MM.1S (cell line): ENCODE measurements at regions not wholly inside any gene's neighbourhood (a gene's known extent, or its start where the extent isn't known, plus 50 kb on each side); places are given as distances from the start of the nearest gene placed in this dataset.

Source experiments
- DNase-seq: peaks from one replicate; pipeline ENCODE4 v3.0.0-alpha.2; 2015
- H2AFZ ChIP-seq: fragments of 300-600 bp; sonication (generic); 2 replicates; pipeline ENCODE4 v1.6.0; 2016; ENCODE audit warnings: antibody characterized with exemption, low read length
- H3F3A ChIP-seq: fragments of 300-600 bp; sonication (generic); 2 replicates; pipeline ENCODE4 v1.6.1; 2016; ENCODE audit warnings: mild to moderate bottlenecking, antibody characterized with exemption, low read length, moderate library complexity, mixed read lengths; ENCODE audit not compliant: insufficient read depth
- H3K27ac ChIP-seq: fragments of 300-600 bp; sonication (generic); 2 replicates; pipeline ENCODE4 v1.5.1; 2016; ENCODE audit warnings: mild to moderate bottlenecking, low read length
- H3K27me3 ChIP-seq: fragments of 300-600 bp; sonication (generic); replicated peaks from 2 replicates; pipeline ENCODE4 v1.6.0; 2016; ENCODE audit warnings: low read length; ENCODE audit not compliant: insufficient read depth
- H3K36me3 ChIP-seq: fragments of 300-600 bp; sonication (generic); replicated peaks from 2 replicates; pipeline ENCODE4 v1.6.1; 2016; ENCODE audit warnings: mild to moderate bottlenecking, low read length, mixed read lengths; ENCODE audit not compliant: insufficient read depth
- H3K4me1 ChIP-seq: fragments of 300-600 bp; sonication (generic); 2 replicates; pipeline ENCODE4 v1.6.1; 2016; ENCODE audit warnings: low read length, mixed read lengths
- H3K4me2 ChIP-seq: fragments of 300-600 bp; sonication (generic); 2 replicates; pipeline ENCODE4 v1.6.0; 2016; ENCODE audit warnings: low read depth, low read length
- H3K4me3 ChIP-seq: fragments of 300-600 bp; sonication (generic); 2 replicates; pipeline ENCODE4 v1.5.1; 2016; ENCODE audit warnings: low read length, mixed read lengths
- H3K79me2 ChIP-seq: fragments of 300-600 bp; sonication (generic); 2 replicates; pipeline ENCODE4 v1.6.1; 2016; ENCODE audit warnings: mixed run types, low read length, mixed read lengths
- H3K9ac ChIP-seq: fragments of 300-600 bp; sonication (generic); 2 replicates; pipeline ENCODE4 v1.6.1; 2016; ENCODE audit warnings: low read length, mixed read lengths
- H3K9me2 ChIP-seq: fragments of 300-600 bp; sonication (generic); replicated peaks from 2 replicates; pipeline ENCODE4 v1.6.1; 2016; ENCODE audit warnings: mild to moderate bottlenecking, low read length, mixed read lengths; ENCODE audit not compliant: insufficient read depth
- H3K9me3 ChIP-seq: fragments of 300-600 bp; sonication (generic); replicated peaks from 2 replicates; pipeline ENCODE4 v1.6.1; 2016; ENCODE audit warnings: mild to moderate bottlenecking, low read length, mixed read lengths; ENCODE audit not compliant: insufficient read depth
- H4K20me1 ChIP-seq: fragments of 300-600 bp; sonication (generic); 2 replicates; pipeline ENCODE4 v1.6.1; 2016; ENCODE audit warnings: mild to moderate bottlenecking, low read length, moderate library complexity, mixed read lengths; ENCODE audit not compliant: insufficient read depth
- EZH2 ChIP-seq: fragments of 300-600 bp; sonication (generic); optimal IDR thresholded peaks from 2 replicates; pipeline ENCODE3; 2017; ENCODE audit warnings: low read depth, mild to moderate bottlenecking, antibody characterized with exemption, low read length, mixed read lengths
- EZH2phosphoT487 ChIP-seq: fragments of 300-600 bp; sonication (generic); IDR thresholded peaks from 2 replicates; pipeline ENCODE4 v1.6.1; 2018; ENCODE audit warnings: antibody characterized with exemption, low read length
- TF ChIP-seq, protein P1 (sequence below): fragments of 300-600 bp; sonication (generic); IDR thresholded peaks from 2 replicates; pipeline ENCODE4 v1.5.1; 2016; ENCODE audit warnings: antibody characterized with exemption, low read length, mixed read lengths

DNA sequence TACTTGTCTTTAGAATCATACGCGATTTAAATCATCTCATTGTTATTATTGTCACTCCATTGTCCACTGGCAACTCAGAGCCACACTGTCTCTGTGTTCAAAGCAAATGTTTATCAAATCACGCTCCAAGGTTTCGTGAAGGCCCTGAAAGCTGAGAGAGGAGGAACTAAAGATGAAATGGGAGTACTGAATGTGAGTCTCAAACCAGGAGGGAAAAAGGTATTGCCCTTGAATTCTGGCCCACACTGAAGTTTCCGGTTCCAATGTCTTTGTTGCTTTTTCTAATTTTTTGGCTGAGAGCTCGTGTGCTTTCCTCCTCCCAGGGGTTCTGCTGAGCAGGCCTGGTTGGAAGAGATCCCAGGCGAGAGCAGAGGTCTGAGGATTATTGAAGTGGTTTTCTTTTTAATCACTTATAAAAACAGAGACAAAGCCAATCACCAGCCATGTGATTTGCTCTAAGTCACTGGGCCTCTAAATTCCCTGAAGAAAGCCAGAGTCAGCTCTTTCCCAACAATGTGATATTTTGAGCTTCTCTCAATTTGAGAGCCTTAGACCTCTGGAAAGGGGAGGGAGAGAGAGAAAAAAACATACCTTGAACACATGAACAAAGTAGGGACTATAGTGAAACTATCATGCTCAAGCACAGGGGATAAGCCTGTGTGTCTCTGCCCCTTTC lies 420.8 kb upstream of the GRAMD2B start:
- Histone ChIP-seq H3K27ac (no peak overlapping the region), H3K9ac (no peak overlapping the region), H2AFZ (no peak overlapping the region), H3K36me3 (no peaks in the 10 kb centered on the region), H3K4me3 (no peak overlapping the region), H4K20me1 (no peaks in the 10 kb centered on the region), H3K79me2 (no peaks in the 10 kb centered on the region), H3F3A (no peaks in the 10 kb centered on the region), H3K4me2 (no peak overlapping the region), H3K4me1 (no peaks in the 10 kb centered on the region), H3K9me3 (no peaks in the 10 kb centered on the region), H3K27me3 (no peaks in the 10 kb centered on the region), H3K9me2 (no peaks in the 10 kb centered on the region)
- TF ChIP-seq EZH2, result no peak
- no peak for DNase-seq

DNA sequence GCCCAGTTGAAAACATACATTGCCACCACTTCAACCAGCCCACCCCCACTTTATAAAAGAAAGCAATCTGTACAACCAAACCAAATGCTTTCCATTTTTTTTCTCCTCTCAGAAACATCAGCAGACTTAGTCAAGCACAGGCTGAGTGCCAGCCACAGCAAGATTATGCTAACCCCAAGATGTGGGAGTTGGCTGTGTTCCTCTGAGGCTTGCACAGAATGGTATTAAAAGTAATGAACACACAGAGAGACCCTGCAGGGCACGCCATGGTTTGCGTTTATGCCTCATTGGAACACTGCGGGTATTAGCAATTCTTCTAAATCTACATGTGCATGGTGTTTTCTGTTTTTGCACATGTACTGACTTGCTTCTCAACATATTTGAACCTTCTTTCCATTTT lies 419.9 kb upstream of the GRAMD2B start:
- Histone ChIP-seq H3K9me3 (no peaks in the 10 kb centered on the region), H3K4me3 (no peak overlapping the region), H3K36me3 (no peaks in the 10 kb centered on the region), H3K4me2 (no peak overlapping the region), H2AFZ (no peak overlapping the region), H3K27ac (no peak overlapping the region), H3K9ac (no peak overlapping the region), H3F3A (no peaks in the 10 kb centered on the region), H3K9me2 (no peaks in the 10 kb centered on the region), H3K27me3 (no peaks in the 10 kb centered on the region), H4K20me1 (no peaks in the 10 kb centered on the region), H3K4me1 (no peaks in the 10 kb centered on the region), H3K79me2 (no peaks in the 10 kb centered on the region)
- DNase-seq, result no peak
- TF ChIP-seq, protein P1, sequence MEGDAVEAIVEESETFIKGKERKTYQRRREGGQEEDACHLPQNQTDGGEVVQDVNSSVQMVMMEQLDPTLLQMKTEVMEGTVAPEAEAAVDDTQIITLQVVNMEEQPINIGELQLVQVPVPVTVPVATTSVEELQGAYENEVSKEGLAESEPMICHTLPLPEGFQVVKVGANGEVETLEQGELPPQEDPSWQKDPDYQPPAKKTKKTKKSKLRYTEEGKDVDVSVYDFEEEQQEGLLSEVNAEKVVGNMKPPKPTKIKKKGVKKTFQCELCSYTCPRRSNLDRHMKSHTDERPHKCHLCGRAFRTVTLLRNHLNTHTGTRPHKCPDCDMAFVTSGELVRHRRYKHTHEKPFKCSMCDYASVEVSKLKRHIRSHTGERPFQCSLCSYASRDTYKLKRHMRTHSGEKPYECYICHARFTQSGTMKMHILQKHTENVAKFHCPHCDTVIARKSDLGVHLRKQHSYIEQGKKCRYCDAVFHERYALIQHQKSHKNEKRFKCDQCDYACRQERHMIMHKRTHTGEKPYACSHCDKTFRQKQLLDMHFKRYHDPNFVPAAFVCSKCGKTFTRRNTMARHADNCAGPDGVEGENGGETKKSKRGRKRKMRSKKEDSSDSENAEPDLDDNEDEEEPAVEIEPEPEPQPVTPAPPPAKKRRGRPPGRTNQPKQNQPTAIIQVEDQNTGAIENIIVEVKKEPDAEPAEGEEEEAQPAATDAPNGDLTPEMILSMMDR, result no peak
- no peak for TF ChIP-seq EZH2
- no peak for TF ChIP-seq EZH2phosphoT487

DNA sequence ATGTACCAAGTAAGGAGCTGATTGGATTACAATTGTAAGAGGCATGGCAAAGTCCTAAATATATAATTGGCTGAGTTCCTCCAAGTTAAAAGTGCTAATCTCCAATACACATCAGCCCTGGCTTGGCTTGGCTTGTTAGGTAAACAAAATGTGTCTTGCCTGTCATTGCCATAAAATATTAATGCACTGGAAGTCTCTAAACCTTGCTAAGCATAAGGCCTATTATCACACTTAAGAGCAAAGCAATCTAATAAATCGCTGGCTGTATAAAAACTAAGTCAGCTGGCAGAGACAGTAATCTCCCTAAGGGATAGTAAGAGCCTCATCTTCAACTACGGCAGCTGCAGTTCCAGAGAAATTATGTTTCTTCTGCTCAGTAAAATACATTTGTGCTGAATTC lies 418.6 kb upstream of the GRAMD2B start:
- Histone ChIP-seq H4K20me1 (no peaks in the 10 kb centered on the region), H3K36me3 (no peaks in the 10 kb centered on the region), H3F3A (no peaks in the 10 kb centered on the region), H3K4me1 (no peaks in the 10 kb centered on the region), H3K9ac (no peak overlapping the region), H3K9me2 (no peaks in the 10 kb centered on the region), H3K27ac (no peak overlapping the region), H3K4me3 (no peak overlapping the region), H3K27me3 (no peaks in the 10 kb centered on the region), H3K9me3 (no peaks in the 10 kb centered on the region), H2AFZ (no peak overlapping the region), H3K4me2 (no peak overlapping the region), H3K79me2 (no peaks in the 10 kb centered on the region)
- no peak for TF ChIP-seq EZH2
- TF ChIP-seq, protein P1, result no peak
- no peak for TF ChIP-seq EZH2phosphoT487
- DNase-seq, result no peak

DNA sequence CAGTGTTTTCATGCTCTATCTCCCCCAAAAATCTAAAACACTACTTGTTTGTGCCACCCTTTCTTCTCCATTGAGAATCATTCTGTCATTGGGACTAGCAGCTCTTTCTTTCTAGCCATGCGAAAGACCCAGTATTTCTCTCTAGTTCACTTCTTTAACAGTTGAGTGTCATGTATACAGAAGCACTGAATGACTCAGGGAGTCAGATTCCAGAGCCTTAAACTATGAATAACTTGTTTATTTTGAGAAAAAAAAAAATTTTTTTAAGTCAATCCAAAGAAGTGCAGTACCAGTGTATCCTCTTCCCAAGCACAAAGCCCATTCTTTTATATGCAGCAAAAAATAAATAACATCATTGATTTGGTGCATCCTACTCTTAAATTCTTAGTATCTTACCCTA lies 415.4 kb upstream of the GRAMD2B start:
- DNase-seq, result no peak
- no peak for TF ChIP-seq EZH2phosphoT487
- TF ChIP-seq EZH2, result no peak
- TF ChIP-seq, protein P1, result no peak

More for the DNA sequence above, 415.4 kb upstream of the GRAMD2B start:
- H3K9me2 ChIP-seq, result no peaks in the 10 kb centered on the region
- no peaks in the 10 kb centered on the region for H3K4me1 ChIP-seq
- H3K79me2 ChIP-seq, result no peaks in the 10 kb centered on the region
- H3K27me3 ChIP-seq, result no peaks in the 10 kb centered on the region
- H3K4me2 ChIP-seq, result no peak overlapping the region
- no peaks in the 10 kb centered on the region for H3K9me3 ChIP-seq
- H4K20me1 ChIP-seq, result no peaks in the 10 kb centered on the region
- H3K36me3 ChIP-seq, result no peaks in the 10 kb centered on the region
- no peaks in the 10 kb centered on the region for H3F3A ChIP-seq
- H3K9ac ChIP-seq, result no peak overlapping the region
- no peak overlapping the region for H2AFZ ChIP-seq
- H3K4me3 ChIP-seq, result no peak overlapping the region
- no peak overlapping the region for H3K27ac ChIP-seq
